ENCODE measurements at regions not wholly inside any gene's neighbourhood (a gene's known extent, or its start where the extent isn't known, plus 50 kb on each side); places are given as distances from the start of the nearest gene placed in this dataset.

DNA sequence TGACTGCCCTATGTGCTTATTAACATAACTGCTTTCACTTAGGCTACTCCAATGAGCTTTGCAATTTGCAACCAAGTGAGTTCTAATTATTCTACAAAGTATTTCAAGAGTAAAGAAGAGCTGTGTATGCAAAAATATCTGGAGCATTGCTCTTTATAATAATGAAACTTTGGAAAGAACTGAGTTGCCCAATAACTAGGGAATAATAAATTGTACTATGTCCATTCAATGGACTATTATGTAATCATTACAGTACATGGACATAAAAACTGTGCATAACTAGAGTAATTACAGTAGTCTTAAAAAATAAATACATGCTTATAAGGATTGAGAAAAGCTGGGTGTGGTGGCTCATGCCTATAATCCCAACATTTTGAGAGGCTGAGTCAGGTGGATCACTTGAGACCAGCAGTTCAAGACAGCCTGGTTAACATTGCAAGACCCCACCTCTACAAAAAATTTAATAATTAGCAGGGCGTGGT, 70.3 kb upstream of the JAK1 start:
- TF ChIP-seq, protein P1, sequence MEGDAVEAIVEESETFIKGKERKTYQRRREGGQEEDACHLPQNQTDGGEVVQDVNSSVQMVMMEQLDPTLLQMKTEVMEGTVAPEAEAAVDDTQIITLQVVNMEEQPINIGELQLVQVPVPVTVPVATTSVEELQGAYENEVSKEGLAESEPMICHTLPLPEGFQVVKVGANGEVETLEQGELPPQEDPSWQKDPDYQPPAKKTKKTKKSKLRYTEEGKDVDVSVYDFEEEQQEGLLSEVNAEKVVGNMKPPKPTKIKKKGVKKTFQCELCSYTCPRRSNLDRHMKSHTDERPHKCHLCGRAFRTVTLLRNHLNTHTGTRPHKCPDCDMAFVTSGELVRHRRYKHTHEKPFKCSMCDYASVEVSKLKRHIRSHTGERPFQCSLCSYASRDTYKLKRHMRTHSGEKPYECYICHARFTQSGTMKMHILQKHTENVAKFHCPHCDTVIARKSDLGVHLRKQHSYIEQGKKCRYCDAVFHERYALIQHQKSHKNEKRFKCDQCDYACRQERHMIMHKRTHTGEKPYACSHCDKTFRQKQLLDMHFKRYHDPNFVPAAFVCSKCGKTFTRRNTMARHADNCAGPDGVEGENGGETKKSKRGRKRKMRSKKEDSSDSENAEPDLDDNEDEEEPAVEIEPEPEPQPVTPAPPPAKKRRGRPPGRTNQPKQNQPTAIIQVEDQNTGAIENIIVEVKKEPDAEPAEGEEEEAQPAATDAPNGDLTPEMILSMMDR (IDR thresholded peaks at IDR 0.05; ENCODE audit: low read depth, low read length): no peak
- TF ChIP-seq EZH2phosphoT487 (IDR thresholded peaks at IDR 0.05; ENCODE audit: low read depth): no peak

All from OCI-LY3 (cell line).